ENCODE measurements at regions not wholly inside any gene's neighbourhood (a gene's known extent, or its start where the extent isn't known, plus 50 kb on each side); places are given as distances from the start of the nearest gene placed in this dataset.

DNA sequence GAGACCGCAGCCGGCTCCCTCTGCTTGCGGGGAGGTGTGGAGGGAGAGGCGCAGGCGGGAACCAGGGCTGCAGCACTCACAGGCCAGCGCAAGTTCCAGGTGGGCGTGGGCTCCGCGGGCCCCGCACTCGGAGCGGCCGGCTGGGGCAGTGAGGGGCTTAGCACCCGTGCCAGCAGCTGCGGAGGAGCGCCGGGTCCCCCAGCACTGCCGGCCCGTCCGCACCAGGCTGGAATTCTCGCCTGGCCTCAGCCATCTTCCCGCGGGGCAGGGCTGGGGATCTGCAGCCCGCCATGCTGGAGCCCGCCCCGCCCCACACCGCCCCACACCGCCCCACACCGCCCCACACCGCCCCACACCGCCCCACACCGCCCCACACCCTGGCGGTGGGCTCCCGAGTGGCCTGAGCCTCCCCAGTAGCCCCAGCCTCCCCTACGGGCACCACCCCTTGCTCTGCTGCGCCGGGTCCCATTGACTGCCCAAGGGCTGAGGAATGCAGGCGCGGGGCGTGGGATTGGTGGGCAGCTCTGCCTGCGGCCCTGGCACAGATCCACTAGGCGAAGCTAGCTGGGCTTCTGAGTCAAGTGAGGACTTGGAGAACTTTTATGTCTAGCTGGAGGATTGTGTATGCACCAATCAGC is 123.9 kb upstream of the MGAT5 start:
- H3K36me3 ChIP-seq (ENCODE audit: control insufficient read depth, insufficient read depth, low read length) = no peaks in the 10 kb centered on the region; the same call in 1 of the 2 replicates
- TF ChIP-seq, protein P1, sequence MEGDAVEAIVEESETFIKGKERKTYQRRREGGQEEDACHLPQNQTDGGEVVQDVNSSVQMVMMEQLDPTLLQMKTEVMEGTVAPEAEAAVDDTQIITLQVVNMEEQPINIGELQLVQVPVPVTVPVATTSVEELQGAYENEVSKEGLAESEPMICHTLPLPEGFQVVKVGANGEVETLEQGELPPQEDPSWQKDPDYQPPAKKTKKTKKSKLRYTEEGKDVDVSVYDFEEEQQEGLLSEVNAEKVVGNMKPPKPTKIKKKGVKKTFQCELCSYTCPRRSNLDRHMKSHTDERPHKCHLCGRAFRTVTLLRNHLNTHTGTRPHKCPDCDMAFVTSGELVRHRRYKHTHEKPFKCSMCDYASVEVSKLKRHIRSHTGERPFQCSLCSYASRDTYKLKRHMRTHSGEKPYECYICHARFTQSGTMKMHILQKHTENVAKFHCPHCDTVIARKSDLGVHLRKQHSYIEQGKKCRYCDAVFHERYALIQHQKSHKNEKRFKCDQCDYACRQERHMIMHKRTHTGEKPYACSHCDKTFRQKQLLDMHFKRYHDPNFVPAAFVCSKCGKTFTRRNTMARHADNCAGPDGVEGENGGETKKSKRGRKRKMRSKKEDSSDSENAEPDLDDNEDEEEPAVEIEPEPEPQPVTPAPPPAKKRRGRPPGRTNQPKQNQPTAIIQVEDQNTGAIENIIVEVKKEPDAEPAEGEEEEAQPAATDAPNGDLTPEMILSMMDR (IDR thresholded peaks at IDR 0.05; ENCODE audit: insufficient read depth, low read length, poor library complexity, severe bottlenecking) = no peak
- no peak overlapping the region for H3K4me3 ChIP-seq (replicated peaks; ENCODE audit: low read depth, low read length)
- H3K27me3 ChIP-seq (replicated peaks; ENCODE audit: control insufficient read depth, insufficient read depth, low read length) = no peaks in the 10 kb centered on the region
- no peak for DNase-seq (ENCODE audit: extremely low read depth, insufficient read length)

DNA sequence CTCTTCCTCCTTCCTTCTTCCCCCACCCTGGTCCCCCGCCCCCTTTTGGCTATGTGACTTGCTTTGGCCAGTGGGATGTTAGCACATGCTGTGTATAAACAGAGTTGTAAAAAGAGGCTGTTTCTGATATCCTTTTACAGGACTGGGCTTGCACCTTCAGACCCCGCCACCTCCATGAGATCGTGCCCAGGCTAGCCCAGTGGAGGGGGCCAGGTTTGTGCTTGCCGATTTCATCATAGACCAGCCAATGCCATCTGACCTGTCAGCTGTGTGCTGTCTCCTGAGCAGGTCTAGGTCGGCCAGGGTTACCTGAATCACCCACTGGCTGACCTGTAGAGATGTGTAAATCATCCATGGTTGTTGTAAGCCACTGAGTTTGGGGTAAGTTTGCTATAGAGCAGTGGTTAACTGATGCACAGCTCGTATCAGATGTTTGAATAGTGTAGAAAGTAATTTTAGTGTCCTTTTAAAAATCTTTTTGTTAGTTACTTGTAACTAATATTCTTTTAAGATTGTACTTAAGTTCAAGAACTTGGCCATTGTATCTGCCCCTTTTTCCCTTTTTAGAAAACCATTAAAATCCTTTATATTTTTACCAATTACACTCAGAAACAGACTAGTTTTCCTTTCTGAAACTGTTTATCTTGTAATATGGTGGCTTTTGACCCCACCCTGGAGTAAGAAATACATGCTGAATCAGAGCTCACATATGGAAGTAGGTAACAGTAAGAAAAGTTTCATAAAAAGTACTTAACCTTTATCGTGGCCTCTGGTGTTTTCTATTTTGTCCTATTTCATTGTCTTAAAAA is 122.0 kb upstream of the MGAT5 start:
- Histone ChIP-seq H3K36me3 (ENCODE audit: control insufficient read depth, insufficient read depth, low read length) (no peaks in the 10 kb centered on the region; the same call in 1 of the 2 replicates), H3K27me3 (replicated peaks; ENCODE audit: control insufficient read depth, insufficient read depth, low read length) (no peaks in the 10 kb centered on the region), H3K4me3 (replicated peaks; ENCODE audit: low read depth, low read length) (no peak overlapping the region)
- TF ChIP-seq, protein P1 (IDR thresholded peaks at IDR 0.05; ENCODE audit: insufficient read depth, low read length, poor library complexity, severe bottlenecking) = no peak
- no peak for DNase-seq (ENCODE audit: extremely low read depth, insufficient read length)

DNA sequence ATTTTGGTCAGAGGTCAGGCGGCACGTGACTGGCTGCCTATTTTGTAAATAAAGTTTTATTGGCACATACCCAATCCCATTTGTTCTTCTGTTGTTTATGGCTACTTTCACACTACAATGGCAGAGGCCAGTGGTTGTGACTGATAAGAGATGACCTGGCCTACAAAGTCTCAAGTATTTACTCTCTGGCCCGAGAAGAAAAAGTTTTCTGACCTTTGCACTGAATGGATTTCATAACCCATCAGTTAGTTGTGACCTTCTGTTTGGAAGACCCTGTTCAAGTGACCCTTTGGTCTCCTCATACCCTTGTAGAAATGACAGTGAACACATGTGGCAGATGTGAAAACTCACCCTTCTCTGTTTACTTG is 121.4 kb upstream of the MGAT5 start:
- Histone ChIP-seq H3K4me3 (replicated peaks; ENCODE audit: low read depth, low read length) (no peak overlapping the region), H3K36me3 (ENCODE audit: control insufficient read depth, insufficient read depth, low read length) (no peaks in the 10 kb centered on the region; the same call in 1 of the 2 replicates), H3K27me3 (replicated peaks; ENCODE audit: control insufficient read depth, insufficient read depth, low read length) (no peaks in the 10 kb centered on the region)
- TF ChIP-seq, protein P1 (IDR thresholded peaks at IDR 0.05; ENCODE audit: insufficient read depth, low read length, poor library complexity, severe bottlenecking) = no peak
- no peak for DNase-seq (ENCODE audit: extremely low read depth, insufficient read length)

DNA sequence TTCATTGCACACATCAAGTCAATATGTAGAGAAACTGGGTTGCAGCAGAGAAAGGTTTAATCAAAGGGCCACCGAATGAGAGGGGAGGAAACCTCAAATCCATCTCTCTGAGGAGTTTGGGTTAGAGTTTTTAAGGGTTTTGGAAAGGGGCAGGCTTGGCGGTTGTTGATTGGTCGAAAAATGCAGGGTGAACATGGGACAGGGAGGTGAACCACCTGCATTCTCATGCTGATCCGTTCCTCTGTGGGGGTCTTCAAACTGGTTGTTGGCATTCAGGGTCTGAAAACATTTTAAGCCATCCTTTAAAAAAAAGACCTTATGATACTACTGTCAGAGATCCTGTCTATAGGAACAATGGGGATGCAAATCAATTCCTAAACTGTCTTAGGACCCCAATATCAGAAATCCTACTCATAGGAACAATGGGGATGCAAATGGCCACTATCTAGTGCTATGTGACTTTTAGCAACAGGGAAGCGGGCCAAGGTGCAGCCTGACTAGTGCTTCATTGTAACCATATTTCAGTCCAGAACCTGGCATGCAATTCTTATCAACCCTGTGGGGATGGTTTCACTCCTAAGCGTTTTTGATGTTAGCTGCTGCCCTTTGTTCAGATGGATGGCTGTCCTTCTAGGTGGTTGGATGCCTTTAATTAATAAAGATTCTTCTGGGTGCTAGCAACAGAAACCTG is 120.1 kb upstream of the MGAT5 start:
- Histone ChIP-seq H3K27me3 (replicated peaks; ENCODE audit: control insufficient read depth, insufficient read depth, low read length) (no peaks in the 10 kb centered on the region), H3K36me3 (ENCODE audit: control insufficient read depth, insufficient read depth, low read length) (no peaks in the 10 kb centered on the region; the same call in none of the 2 replicates), H3K4me3 (replicated peaks; ENCODE audit: low read depth, low read length) (no peak overlapping the region)
- TF ChIP-seq, protein P1 (IDR thresholded peaks at IDR 0.05; ENCODE audit: insufficient read depth, low read length, poor library complexity, severe bottlenecking) = no peak
- DNase-seq (ENCODE audit: extremely low read depth, insufficient read length) = no peak

DNA sequence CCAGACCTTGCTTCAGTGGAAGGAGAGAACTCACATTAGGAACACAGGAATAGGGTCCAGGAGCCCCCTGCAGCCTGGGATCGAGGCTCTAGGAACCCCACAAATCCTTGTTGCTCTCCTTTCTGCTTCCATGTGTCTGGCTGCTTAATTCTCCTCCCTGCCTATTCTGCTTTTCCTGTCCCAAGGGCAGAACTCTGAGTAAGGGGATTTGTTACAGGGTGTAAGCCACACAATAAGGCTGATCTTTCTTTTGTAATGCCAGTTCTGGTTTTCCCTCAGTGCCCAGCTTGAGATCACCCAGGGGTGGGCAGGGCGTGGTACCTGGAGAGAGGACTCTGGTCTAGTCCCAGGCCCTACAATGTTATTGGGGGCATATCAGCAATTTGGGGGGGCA is 119.6 kb upstream of the MGAT5 start:
- DNase-seq (ENCODE audit: extremely low read depth, insufficient read length) = no peak
- Histone ChIP-seq H3K27me3 (replicated peaks; ENCODE audit: control insufficient read depth, insufficient read depth, low read length) (no peaks in the 10 kb centered on the region), H3K4me3 (replicated peaks; ENCODE audit: low read depth, low read length) (no peak overlapping the region), H3K36me3 (ENCODE audit: control insufficient read depth, insufficient read depth, low read length) (peaks cover 1% of the 10 kb centered on the region)
- TF ChIP-seq, protein P1 (IDR thresholded peaks at IDR 0.05; ENCODE audit: insufficient read depth, low read length, poor library complexity, severe bottlenecking) = no peak
